ENCODE measurements at regions not wholly inside any gene's neighbourhood (a gene's known extent, or its start where the extent isn't known, plus 50 kb on each side); places are given as distances from the start of the nearest gene placed in this dataset.

GRCh38 chr2:71790226-71791060, 337.1 kb downstream of the DYSF start:
- TF ChIP-seq POLR2A (IDR thresholded peaks at IDR 0.05) (no peak), CTCF (IDR thresholded peaks at IDR 0.05) (no peak)
